Caco-2 (cell line): ENCODE measurements at regions not wholly inside any gene's neighbourhood (a gene's known extent, or its start where the extent isn't known, plus 50 kb on each side); places are given as distances from the start of the nearest gene placed in this dataset.

ENCODE experiments used
- BruUV-seq: library from RNA; stranded (reverse); fragments of 400-500 nt; replicated peaks from 2 replicates; lab custom pipeline; 2021; lab: Mats Ljungman, UMichigan
- CTCF ChIA-PET: fragments of 300-600 bp; sonication (Branson Sonifier 250); formaldehyde crosslinking; loops from one replicate; lab custom pipeline; 2022; ENCODE audit warnings: antibody characterized with exemption; lab: Charles Lee
- POLR2A ChIA-PET: fragments of 300-600 bp; sonication (Branson Sonifier 250); formaldehyde crosslinking; loops from one replicate; lab custom pipeline; 2022; ENCODE audit warnings: antibody characterized with exemption; lab: Charles Lee
- DNase-seq, 2 experiments: peaks; one replicate each; pipeline versions ENCODE4 v3.0.0 to v3.0.0-alpha.2; 2020 to 2022
- H3K27me3 ChIP-seq: replicated peaks from 2 replicates; pipeline ENCODE4 v1.6.0; 2011; ENCODE audit warnings: low read length; ENCODE audit not compliant: control insufficient read depth, insufficient read depth
- H3K36me3 ChIP-seq: 2 replicates; pipeline ENCODE4 v1.5.1; 2011; ENCODE audit warnings: low read length; ENCODE audit not compliant: control insufficient read depth, insufficient read depth
- H3K4me1 ChIP-seq: fragments of 250-450 bp; sonication (Bioruptor Pico); 2 replicates; pipeline ENCODE4 v1.5.1; 2020; ENCODE audit warnings: mild to moderate bottlenecking
- H3K4me3 ChIP-seq: 2 replicates; pipeline ENCODE4 v1.5.1; 2011; ENCODE audit warnings: low read depth, mild to moderate bottlenecking, control low read depth, low read length
- H3K9me3 ChIP-seq: fragments of 250-450 bp; sonication (Bioruptor Pico); 2 replicates; pipeline ENCODE4 v1.5.1; 2020; ENCODE audit warnings: mild to moderate bottlenecking, moderate library complexity
- H3K27ac Mint-ChIP-seq: one replicate; pipeline ENCODE4 v1.8.0; 2022; ENCODE audit warnings: mixed read lengths; ENCODE audit not compliant: unreplicated experiment
- H3K27me3 Mint-ChIP-seq: one replicate; pipeline ENCODE4 v1.8.0; 2022; ENCODE audit warnings: mixed read lengths; ENCODE audit not compliant: insufficient read depth, unreplicated experiment
- H3K36me3 Mint-ChIP-seq: one replicate; pipeline ENCODE4 v1.8.0; 2022; ENCODE audit warnings: mild to moderate bottlenecking, mixed read lengths; ENCODE audit not compliant: insufficient read depth, unreplicated experiment
- H3K4me1 Mint-ChIP-seq: one replicate; pipeline ENCODE4 v1.8.0; 2022; ENCODE audit warnings: low read depth, mixed read lengths; ENCODE audit not compliant: unreplicated experiment
- H3K4me3 Mint-ChIP-seq: one replicate; pipeline ENCODE4 v1.8.0; 2022; ENCODE audit warnings: mild to moderate bottlenecking, moderate library complexity, mixed read lengths; ENCODE audit not compliant: unreplicated experiment
- H3K9me3 Mint-ChIP-seq: one replicate; pipeline ENCODE4 v1.8.0; 2022; ENCODE audit warnings: mixed read lengths; ENCODE audit not compliant: unreplicated experiment
- intact Hi-C: fragments of 100-400 bp; cut with micrococcal nuclease; formaldehyde crosslinking; loops from one replicate; pipeline ENCODE4 v1.10.0; 2022; ENCODE audit not compliant: unreplicated experiment
- TF ChIP-seq, protein P1 (sequence below), 2 experiments: fragments of 200-600 bp in 1 of 2; IDR thresholded peaks; 1 replicate in 1 of 2; 2 replicates in 1 of 2; pipeline versions ENCODE4 v1.5.1 to v1.8.0; 2011 to 2022; ENCODE audit warnings: antibody characterized with exemption in 1 of 2, control low read depth in 1 of 2, inconsistent platforms in 1 of 2, low read depth in 1 of 2, low read length in 1 of 2, mild to moderate bottlenecking in 1 of 2, moderate library complexity in 1 of 2; ENCODE audit not compliant: insufficient read depth in 1 of 2, severe bottlenecking in 1 of 2, unreplicated experiment in 1 of 2

GRCh38 chr3:10623578-10624275 is 118.3 kb upstream of the ATP2B2 start:
- CTCF ChIA-PET = no interaction called here
- H3K9me3 ChIP-seq = no peaks in the 10 kb centered on the region
- intact Hi-C loops = no loop called here

GRCh38 chr3:10625323-10625722 is 119.9 kb upstream of the ATP2B2 start:
- H3K9me3 Mint-ChIP-seq = no peaks in the 10 kb centered on the region
- H3K4me3 Mint-ChIP-seq = no peak overlapping the region
- no peak for DNase-seq
- H3K36me3 Mint-ChIP-seq = no peaks in the 10 kb centered on the region
- Histone ChIP-seq H3K4me1 (no peaks in the 10 kb centered on the region), H3K27me3 (no peaks in the 10 kb centered on the region; the same call in 1 of the 2 replicates), H3K9me3 (no peaks in the 10 kb centered on the region), H3K36me3 (no peaks in the 10 kb centered on the region), H3K4me3 (no peak overlapping the region)
- ChIA-PET POLR2A (no interaction called here), CTCF (no interaction called here)
- H3K27ac Mint-ChIP-seq = no peak overlapping the region
- intact Hi-C loops = no loop called here
- peaks cover 8% of the 10 kb centered on the region for H3K4me1 Mint-ChIP-seq
- BruUV-seq = no TSS peak
- TF ChIP-seq, protein P1, sequence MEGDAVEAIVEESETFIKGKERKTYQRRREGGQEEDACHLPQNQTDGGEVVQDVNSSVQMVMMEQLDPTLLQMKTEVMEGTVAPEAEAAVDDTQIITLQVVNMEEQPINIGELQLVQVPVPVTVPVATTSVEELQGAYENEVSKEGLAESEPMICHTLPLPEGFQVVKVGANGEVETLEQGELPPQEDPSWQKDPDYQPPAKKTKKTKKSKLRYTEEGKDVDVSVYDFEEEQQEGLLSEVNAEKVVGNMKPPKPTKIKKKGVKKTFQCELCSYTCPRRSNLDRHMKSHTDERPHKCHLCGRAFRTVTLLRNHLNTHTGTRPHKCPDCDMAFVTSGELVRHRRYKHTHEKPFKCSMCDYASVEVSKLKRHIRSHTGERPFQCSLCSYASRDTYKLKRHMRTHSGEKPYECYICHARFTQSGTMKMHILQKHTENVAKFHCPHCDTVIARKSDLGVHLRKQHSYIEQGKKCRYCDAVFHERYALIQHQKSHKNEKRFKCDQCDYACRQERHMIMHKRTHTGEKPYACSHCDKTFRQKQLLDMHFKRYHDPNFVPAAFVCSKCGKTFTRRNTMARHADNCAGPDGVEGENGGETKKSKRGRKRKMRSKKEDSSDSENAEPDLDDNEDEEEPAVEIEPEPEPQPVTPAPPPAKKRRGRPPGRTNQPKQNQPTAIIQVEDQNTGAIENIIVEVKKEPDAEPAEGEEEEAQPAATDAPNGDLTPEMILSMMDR (IDR thresholded peaks at IDR 0.05; ENCODE audit: insufficient read depth in 1 of 2, low read depth in 1 of 2, low read length in 1 of 2, severe bottlenecking in 1 of 2, unreplicated experiment in 1 of 2) = no peak
- no peaks in the 10 kb centered on the region for H3K27me3 Mint-ChIP-seq

More at GRCh38 chr3:10623578-10624275, 118.3 kb upstream of the ATP2B2 start:
- Mint-ChIP-seq H3K36me3 (no peaks in the 10 kb centered on the region), H3K4me1 (peaks cover 8% of the 10 kb centered on the region), H3K27ac (no peak overlapping the region), H3K9me3 (no peaks in the 10 kb centered on the region), H3K4me3 (no peak overlapping the region), H3K27me3 (peaks cover 4% of the 10 kb centered on the region)
- H3K4me3 ChIP-seq = no peak overlapping the region
- no TSS peak for BruUV-seq
- TF ChIP-seq, protein P1 (IDR thresholded peaks at IDR 0.05; ENCODE audit: insufficient read depth in 1 of 2, low read depth in 1 of 2, low read length in 1 of 2, severe bottlenecking in 1 of 2, unreplicated experiment in 1 of 2) = no peak
- no peaks in the 10 kb centered on the region for H3K4me1 ChIP-seq
- DNase-seq = no peak
- POLR2A ChIA-PET = no interaction called here
- no peaks in the 10 kb centered on the region for H3K36me3 ChIP-seq
- H3K27me3 ChIP-seq = no peaks in the 10 kb centered on the region; the same call in 1 of the 2 replicates

GRCh38 chr3:10627884-10628572 is 122.6 kb upstream of the ATP2B2 start:
- CTCF ChIA-PET = no interaction called here
- Histone ChIP-seq H3K27me3 (no peaks in the 10 kb centered on the region; the same call in 1 of the 2 replicates), H3K4me3 (no peak overlapping the region), H3K4me1 (no peaks in the 10 kb centered on the region), H3K36me3 (no peaks in the 10 kb centered on the region), H3K9me3 (no peaks in the 10 kb centered on the region)
- H3K27ac Mint-ChIP-seq = peak overlapping the region; percentile 42
- POLR2A ChIA-PET = no interaction called here
- peak; percentile 9 to 43 for DNase-seq
- H3K9me3 Mint-ChIP-seq = no peaks in the 10 kb centered on the region
- no peaks in the 10 kb centered on the region for H3K27me3 Mint-ChIP-seq
- no peaks in the 10 kb centered on the region for H3K36me3 Mint-ChIP-seq
- peaks cover 8% of the 10 kb centered on the region for H3K4me1 Mint-ChIP-seq
- BruUV-seq = no TSS peak
- TF ChIP-seq, protein P1 (IDR thresholded peaks at IDR 0.05; ENCODE audit: insufficient read depth in 1 of 2, low read depth in 1 of 2, low read length in 1 of 2, severe bottlenecking in 1 of 2, unreplicated experiment in 1 of 2) = no peak
- H3K4me3 Mint-ChIP-seq = no peak overlapping the region
- intact Hi-C loops = no loop called here
